Mesodermal cell (in vitro differentiated cells): ENCODE measurements at regions not wholly inside any gene's neighbourhood (a gene's known extent, or its start where the extent isn't known, plus 50 kb on each side); places are given as distances from the start of the nearest gene placed in this dataset.
"Not testable (repeated sequence)": the region's sequence is repeated elsewhere in the genome, so short reads cannot be mapped to it uniquely, and the experiment has no call there.

Experiments used
- H3K27ac ChIP-seq: 2 replicates; pipeline ENCODE4 v1.7.0; 2013; ENCODE audit warnings: mild to moderate bottlenecking, low read depth, low read length, moderate library complexity; ENCODE audit not compliant: severe bottlenecking
- H3K36me3 ChIP-seq: 2 replicates; pipeline ENCODE4 v1.7.1; 2013; ENCODE audit warnings: mild to moderate bottlenecking, low read length, moderate library complexity; ENCODE audit not compliant: control insufficient read depth, insufficient read depth
- H3K4me1 ChIP-seq: one replicate; pipeline ENCODE4 v1.7.1; 2013; ENCODE audit warnings: mild to moderate bottlenecking, low read length; ENCODE audit not compliant: insufficient read depth, control insufficient read depth, poor library complexity, severe bottlenecking
- H3K4me3 ChIP-seq: 2 replicates; pipeline ENCODE4 v1.7.0; 2013; ENCODE audit warnings: low read length, control low read depth, mild to moderate bottlenecking; ENCODE audit not compliant: insufficient read depth, poor library complexity, severe bottlenecking; ENCODE audit errors: extremely low read depth
- H3K9me3 ChIP-seq: 2 replicates; pipeline ENCODE4 v1.7.1; 2013; ENCODE audit warnings: mild to moderate bottlenecking, low read length, moderate library complexity; ENCODE audit not compliant: control insufficient read depth
- WGBS, 2 experiments: methylation state at CpG; one replicate each; pipeline ENCODE4 v1.1.5; 2013; ENCODE audit warnings: missing lambda C conversion rate in 2 of 2; ENCODE audit not compliant: insufficient coverage in 2 of 2; 5-methylcytosine and 5-hydroxymethylcytosine counted together

- Histone ChIP-seq H3K36me3 (no peaks in the 10 kb centered on the region), H3K4me1 (no peaks in the 10 kb centered on the region), H3K4me3 (no peak overlapping the region), H3K9me3 (peaks cover 20% of the 10 kb centered on the region), H3K27ac (no peak overlapping the region)
- WGBS, 2 experiments = 94 to 97% methylated on average over 5 of the region's 5 CpGs
These were observed 1198.9 kb downstream of the ROBO2 start for GRCh38 chr3:78238811-78239210.

- H3K36me3 ChIP-seq = no peaks in the 10 kb centered on the region
- peaks cover 35% of the 10 kb centered on the region for H3K9me3 ChIP-seq
- no peaks in the 10 kb centered on the region for H3K4me1 ChIP-seq
- no peak overlapping the region for H3K27ac ChIP-seq
- no peak overlapping the region for H3K4me3 ChIP-seq
- 100% methylated on average over 1 to 2 of the region's 3 CpGs for WGBS, 2 experiments
These were observed 1202.8 kb downstream of the ROBO2 start for GRCh38 chr3:78242724-78243123.

GRCh38 chr3:78244136-78244535 lies 1204.2 kb downstream of the ROBO2 start:
- peaks cover 35% of the 10 kb centered on the region for H3K9me3 ChIP-seq
- no peaks in the 10 kb centered on the region for H3K4me1 ChIP-seq
- 50% methylated on average over 1 of the region's 2 CpGs; no CpG with 5 or more reads in 1 of the 2 experiments for WGBS, 2 experiments
- H3K4me3 ChIP-seq = no peak overlapping the region
- H3K36me3 ChIP-seq = no peaks in the 10 kb centered on the region
- no peak overlapping the region for H3K27ac ChIP-seq

- 55 to 59% methylated on average over 2 of the region's 3 CpGs for WGBS, 2 experiments
- Histone ChIP-seq H3K9me3 (peaks cover 14% of the 10 kb centered on the region), H3K4me1 (no peaks in the 10 kb centered on the region), H3K36me3 (no peaks in the 10 kb centered on the region), H3K4me3 (no peak overlapping the region), H3K27ac (no peak overlapping the region)
These were observed 1209.4 kb downstream of the ROBO2 start for GRCh38 chr3:78249294-78249693.

GRCh38 chr3:78253860-78254259 lies 1214.0 kb downstream of the ROBO2 start:
- H3K27ac ChIP-seq = no peak overlapping the region
- 80 to 100% methylated on average over 1 to 2 of the region's 3 CpGs for WGBS, 2 experiments
- H3K4me3 ChIP-seq = no peak overlapping the region
- peaks cover 7% of the 10 kb centered on the region for H3K4me1 ChIP-seq
- H3K36me3 ChIP-seq = no peaks in the 10 kb centered on the region
- H3K9me3 ChIP-seq = no peaks in the 10 kb centered on the region

- Histone ChIP-seq H3K36me3 (no peaks in the 10 kb centered on the region), H3K4me1 (peaks cover 15% of the 10 kb centered on the region), H3K27ac (no peak overlapping the region), H3K9me3 (no peaks in the 10 kb centered on the region), H3K4me3 (no peak overlapping the region)
- WGBS, 2 experiments = no CpG with 5 or more reads among the region's 1 CpG
These were observed 1215.5 kb downstream of the ROBO2 start for GRCh38 chr3:78255403-78255802.

GRCh38 chr3:78256123-78256522 lies 1216.2 kb downstream of the ROBO2 start:
- no peak overlapping the region for H3K27ac ChIP-seq
- peaks cover 15% of the 10 kb centered on the region for H3K4me1 ChIP-seq
- H3K9me3 ChIP-seq = no peaks in the 10 kb centered on the region
- no CpG with 5 or more reads among the region's 1 CpG for WGBS, 2 experiments
- H3K4me3 ChIP-seq = no peak overlapping the region
- no peaks in the 10 kb centered on the region for H3K36me3 ChIP-seq

GRCh38 chr3:78257951-78258530 lies 1218.1 kb downstream of the ROBO2 start:
- 88 to 95% methylated on average over 2 of the region's 3 CpGs for WGBS, 2 experiments
- Histone ChIP-seq H3K27ac (peak overlapping the region; percentile 64), H3K36me3 (no peaks in the 10 kb centered on the region), H3K4me1 (peaks cover 15% of the 10 kb centered on the region), H3K9me3 (no peaks in the 10 kb centered on the region), H3K4me3 (no peak overlapping the region)

- H3K9me3 ChIP-seq = no peaks in the 10 kb centered on the region
- H3K27ac ChIP-seq = peak overlapping the region; percentile 64
- H3K4me3 ChIP-seq = no peak overlapping the region
- peaks cover 15% of the 10 kb centered on the region for H3K4me1 ChIP-seq
- no peaks in the 10 kb centered on the region for H3K36me3 ChIP-seq
These were observed 1218.9 kb downstream of the ROBO2 start for GRCh38 chr3:78258798-78259197.

GRCh38 chr3:78260388-78260787 lies 1220.5 kb downstream of the ROBO2 start:
- H3K4me1 ChIP-seq = peaks cover 13% of the 10 kb centered on the region
- no peaks in the 10 kb centered on the region for H3K36me3 ChIP-seq
- no peaks in the 10 kb centered on the region for H3K9me3 ChIP-seq
- no peak overlapping the region for H3K27ac ChIP-seq
- WGBS, 2 experiments = no CpG with 5 or more reads among the region's 1 CpG
- H3K4me3 ChIP-seq = no peak overlapping the region

GRCh38 chr3:78266550-78266949 lies 1226.7 kb downstream of the ROBO2 start:
- H3K4me1 ChIP-seq, H3K36me3 ChIP-seq, H3K4me3 ChIP-seq, H3K9me3 ChIP-seq: not testable (repeated sequence)
- H3K27ac ChIP-seq = peak overlapping the region; percentile 13
- no CpG with 5 or more reads among the region's 3 CpGs for WGBS, 2 experiments
